ENCODE measurements at regions not wholly inside any gene's neighbourhood (a gene's known extent, or its start where the extent isn't known, plus 50 kb on each side); places are given as distances from the start of the nearest gene placed in this dataset.
"Not testable (repeated sequence)": the region's sequence is repeated elsewhere in the genome, so short reads cannot be mapped to it uniquely, and the experiment has no call there.

GRCh38 chr14:65173973-65174693 lies 71.8 kb upstream of the MAX start:
- Mint-ChIP-seq H3K36me3 (ENCODE audit: low read depth) (no peaks in the 10 kb centered on the region), H3K27ac (no peak overlapping the region), H3K4me1 (ENCODE audit: low read depth) (peaks cover 10% of the 10 kb centered on the region), H3K4me3 (no peak overlapping the region), H3K27me3 (peaks cover 26% of the 10 kb centered on the region), H3K9me3 (no peaks in the 10 kb centered on the region)
- intact Hi-C loops (cut with micrococcal nuclease) = no loop called here

DNA sequence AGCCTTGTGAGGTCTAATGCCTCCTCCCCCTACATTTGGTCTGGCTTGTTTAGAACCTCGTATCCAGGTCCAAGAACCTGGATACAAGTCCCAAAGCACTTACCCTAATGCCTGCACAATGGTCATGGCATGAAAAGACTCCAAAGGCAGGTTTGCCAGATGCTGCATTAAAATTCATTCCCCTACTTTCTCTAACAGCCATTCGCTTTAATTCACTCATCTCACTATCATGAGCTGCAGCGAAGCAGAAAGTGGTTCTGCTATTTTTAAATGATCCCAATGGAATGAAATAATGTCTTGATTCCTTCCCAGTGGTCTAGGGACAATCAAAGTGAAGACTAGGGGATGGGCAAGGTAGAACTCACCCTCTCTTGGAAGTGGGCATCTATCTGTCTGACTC lies 72.5 kb upstream of the MAX start:
- peaks cover 26% of the 10 kb centered on the region for H3K27me3 Mint-ChIP-seq
- peaks cover 14% of the 10 kb centered on the region for H3K4me1 Mint-ChIP-seq (ENCODE audit: low read depth)
- H3K27ac Mint-ChIP-seq = no peak overlapping the region
- H3K36me3 Mint-ChIP-seq (ENCODE audit: low read depth) = no peaks in the 10 kb centered on the region
- H3K9me3 Mint-ChIP-seq = no peaks in the 10 kb centered on the region
- H3K4me3 Mint-ChIP-seq = no peak overlapping the region
- intact Hi-C loops (cut with micrococcal nuclease) = no loop called here

DNA sequence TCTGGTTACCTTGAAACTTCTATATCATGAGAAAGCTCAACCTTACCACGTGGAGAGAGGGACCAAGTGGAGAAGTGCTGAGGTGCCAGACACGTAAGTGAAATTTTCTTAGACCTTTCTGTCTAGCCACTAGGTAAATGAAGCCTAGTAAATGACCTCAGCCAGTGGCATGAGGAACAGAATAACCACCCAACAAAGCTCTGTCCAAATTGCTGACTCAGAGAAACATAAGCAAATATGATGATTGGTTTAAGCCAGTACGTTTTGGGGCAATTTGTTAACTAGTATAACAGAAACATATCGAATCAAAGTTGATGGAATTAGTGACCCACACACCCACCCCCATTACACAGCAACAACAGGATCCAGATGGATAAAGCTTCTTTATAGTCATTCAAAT lies 75.2 kb upstream of the MAX start:
- no peak overlapping the region for H3K27ac Mint-ChIP-seq
- H3K27me3 Mint-ChIP-seq = peaks cover 10% of the 10 kb centered on the region
- H3K4me1 Mint-ChIP-seq (ENCODE audit: low read depth) = peaks cover 13% of the 10 kb centered on the region
- no peaks in the 10 kb centered on the region for H3K36me3 Mint-ChIP-seq (ENCODE audit: low read depth)
- peaks cover 11% of the 10 kb centered on the region for H3K9me3 Mint-ChIP-seq
- H3K4me3 Mint-ChIP-seq = no peak overlapping the region
- intact Hi-C loops (cut with micrococcal nuclease) = no loop called here

GRCh38 chr14:65179231-65179630 lies 76.9 kb upstream of the MAX start:
- H3K27me3 Mint-ChIP-seq; H3K4me3 Mint-ChIP-seq; H3K27ac Mint-ChIP-seq; intact Hi-C loops (cut with micrococcal nuclease); H3K36me3 Mint-ChIP-seq (ENCODE audit: low read depth): not testable (repeated sequence)
- Mint-ChIP-seq H3K4me1 (ENCODE audit: low read depth) (peaks cover 13% of the 10 kb centered on the region), H3K9me3 (peaks cover 18% of the 10 kb centered on the region)

DNA sequence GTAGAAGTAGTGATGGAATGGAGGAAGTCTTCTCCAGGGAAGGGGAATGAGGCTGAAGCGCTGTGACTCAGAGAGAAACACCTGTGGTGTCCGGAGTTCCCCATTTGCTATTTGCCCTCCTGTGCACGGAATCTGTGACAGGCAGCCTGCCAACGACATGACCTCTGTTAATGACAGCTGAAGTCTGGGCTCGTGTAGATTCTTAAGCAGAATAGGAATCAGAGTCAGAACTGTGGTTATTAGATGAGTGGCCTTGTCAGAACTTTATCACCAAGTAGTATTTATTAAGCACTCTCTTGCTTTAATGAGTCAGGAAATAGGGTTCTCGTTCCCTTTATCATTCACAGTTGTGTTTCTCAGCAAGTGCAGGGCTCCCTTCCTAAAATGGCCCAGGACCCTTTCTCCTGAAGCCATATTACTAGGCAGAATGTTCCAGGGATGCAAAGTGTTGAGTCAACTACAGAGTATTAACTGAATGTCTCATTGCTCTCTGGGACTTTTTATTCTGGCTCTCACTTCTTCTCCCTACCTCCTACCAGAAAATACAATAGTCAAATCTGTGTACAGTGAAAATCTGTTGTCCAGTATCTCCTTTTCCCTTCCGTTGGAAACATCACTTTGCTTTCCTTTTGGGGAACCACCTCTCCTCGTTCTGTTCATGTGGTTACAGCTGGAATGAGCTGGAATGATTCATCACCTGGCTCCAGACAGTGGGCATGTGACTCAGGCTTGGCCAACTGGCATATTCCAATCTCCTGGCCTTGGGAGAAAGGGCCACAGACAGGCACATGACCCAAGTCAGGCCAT lies 77.8 kb upstream of the MAX start:
- H3K27me3 Mint-ChIP-seq = peaks cover 1% of the 10 kb centered on the region
- H3K27ac Mint-ChIP-seq = no peak overlapping the region
- peaks cover 13% of the 10 kb centered on the region for H3K4me1 Mint-ChIP-seq (ENCODE audit: low read depth)
- intact Hi-C loops (cut with micrococcal nuclease) = no loop called here
- no peak overlapping the region for H3K4me3 Mint-ChIP-seq
- peaks cover 18% of the 10 kb centered on the region for H3K9me3 Mint-ChIP-seq
- no peaks in the 10 kb centered on the region for H3K36me3 Mint-ChIP-seq (ENCODE audit: low read depth)

DNA sequence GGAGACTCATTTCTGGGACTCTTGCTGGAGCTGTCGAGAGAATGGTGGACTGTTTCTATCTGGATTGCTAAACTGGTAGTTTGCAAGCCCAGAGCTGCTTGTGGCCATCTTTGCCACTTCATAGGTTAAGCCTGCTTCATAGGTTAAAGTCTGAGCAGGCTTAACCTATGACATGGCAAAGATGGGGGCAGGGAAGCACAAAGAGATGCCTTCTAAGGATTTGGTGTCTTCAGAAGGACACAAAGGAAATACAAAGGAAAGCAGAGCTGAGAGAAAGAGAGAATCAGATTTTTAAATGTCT lies 78.4 kb upstream of the MAX start:
- Mint-ChIP-seq H3K27me3 (peaks cover 4% of the 10 kb centered on the region), H3K4me1 (ENCODE audit: low read depth) (peaks cover 13% of the 10 kb centered on the region), H3K36me3 (ENCODE audit: low read depth) (no peaks in the 10 kb centered on the region), H3K27ac (no peak overlapping the region), H3K9me3 (peaks cover 18% of the 10 kb centered on the region), H3K4me3 (no peak overlapping the region)
- intact Hi-C loops (cut with micrococcal nuclease) = no loop called here

- intact Hi-C loops (cut with micrococcal nuclease) = no loop called here
- no peak overlapping the region for H3K27ac Mint-ChIP-seq
- no peaks in the 10 kb centered on the region for H3K36me3 Mint-ChIP-seq (ENCODE audit: low read depth)
- H3K4me3 Mint-ChIP-seq = no peak overlapping the region
- H3K27me3 Mint-ChIP-seq = peaks cover 14% of the 10 kb centered on the region
- peaks cover 18% of the 10 kb centered on the region for H3K9me3 Mint-ChIP-seq
- peaks cover 13% of the 10 kb centered on the region for H3K4me1 Mint-ChIP-seq (ENCODE audit: low read depth)
These were observed 81.9 kb upstream of the MAX start for GRCh38 chr14:65184032-65184764.

- Mint-ChIP-seq H3K27ac (no peak overlapping the region), H3K36me3 (ENCODE audit: low read depth) (no peaks in the 10 kb centered on the region)
- intact Hi-C loops (cut with micrococcal nuclease) = no loop called here
These were observed 83.5 kb upstream of the MAX start for GRCh38 chr14:65185829-65186228.

DNA sequence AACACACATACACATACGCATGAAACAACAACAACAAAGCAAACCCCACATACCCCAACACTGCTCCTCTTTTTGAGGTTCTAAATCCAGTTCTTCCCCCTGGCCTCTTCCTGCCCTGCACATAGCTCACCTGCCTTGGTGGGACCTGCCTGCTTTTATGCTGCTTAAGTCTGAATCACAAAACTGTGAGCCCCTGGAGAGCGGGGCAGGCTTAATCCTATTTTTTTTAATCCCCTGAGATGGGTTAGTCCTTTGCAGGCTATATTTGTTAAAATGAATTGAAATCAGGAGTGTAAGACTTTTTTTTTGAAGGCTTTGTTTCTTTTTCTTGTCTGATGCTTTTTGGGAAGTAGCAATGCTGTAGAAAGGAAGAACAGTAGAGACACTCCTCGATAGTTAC lies 84.6 kb upstream of the MAX start:
- Mint-ChIP-seq H3K4me3 (no peak overlapping the region), H3K27ac (no peak overlapping the region), H3K27me3 (peaks cover 16% of the 10 kb centered on the region), H3K36me3 (ENCODE audit: low read depth) (no peaks in the 10 kb centered on the region), H3K4me1 (ENCODE audit: low read depth) (no peaks in the 10 kb centered on the region), H3K9me3 (peaks cover 12% of the 10 kb centered on the region)
- intact Hi-C loops (cut with micrococcal nuclease) = no loop called here

More at GRCh38 chr14:65185829-65186228, 83.5 kb upstream of the MAX start:
- Mint-ChIP-seq H3K4me3 (no peak overlapping the region), H3K9me3 (peaks cover 18% of the 10 kb centered on the region), H3K4me1 (ENCODE audit: low read depth) (no peaks in the 10 kb centered on the region), H3K27me3 (peaks cover 15% of the 10 kb centered on the region)

DNA sequence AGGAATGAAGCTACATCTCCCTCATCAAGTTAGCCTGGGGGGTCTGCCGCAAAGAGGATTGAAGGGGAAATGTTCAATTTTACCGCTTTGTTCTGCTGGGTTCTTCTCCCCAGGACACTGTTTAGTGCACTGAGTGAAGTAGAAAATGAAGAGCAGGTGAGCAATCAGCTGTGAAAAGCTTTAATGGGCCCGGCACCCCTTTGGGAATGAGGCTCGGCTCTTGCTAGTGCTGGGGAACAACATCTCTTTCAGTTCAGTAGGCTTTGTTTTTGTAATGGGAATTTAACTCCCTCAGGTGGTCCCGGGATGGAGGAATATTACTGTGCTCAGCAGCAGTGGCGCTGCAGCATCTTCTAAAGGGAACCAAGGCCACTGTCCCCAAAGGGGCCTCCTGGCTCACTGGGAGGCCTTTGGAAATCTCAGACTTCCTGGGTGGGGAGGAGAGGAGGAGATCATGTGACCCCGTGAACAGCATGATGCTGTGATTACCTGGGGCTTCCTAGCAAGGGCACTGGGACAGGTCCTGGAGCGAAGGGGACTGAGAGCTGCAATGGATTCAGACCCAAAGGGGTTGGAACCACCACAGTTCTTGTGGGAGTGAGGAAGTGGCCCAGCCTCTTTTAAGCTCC lies 85.2 kb upstream of the MAX start:
- H3K4me3 Mint-ChIP-seq = no peak overlapping the region
- no peaks in the 10 kb centered on the region for H3K4me1 Mint-ChIP-seq (ENCODE audit: low read depth)
- intact Hi-C loops (cut with micrococcal nuclease) = no loop called here
- peaks cover 6% of the 10 kb centered on the region for H3K9me3 Mint-ChIP-seq
- no peak overlapping the region for H3K27ac Mint-ChIP-seq
- no peaks in the 10 kb centered on the region for H3K36me3 Mint-ChIP-seq (ENCODE audit: low read depth)
- H3K27me3 Mint-ChIP-seq = peaks cover 17% of the 10 kb centered on the region

GRCh38 chr14:65190312-65190711 lies 88.0 kb upstream of the MAX start:
- intact Hi-C loops (cut with micrococcal nuclease) = no loop called here
- Mint-ChIP-seq H3K4me3 (no peak overlapping the region), H3K4me1 (ENCODE audit: low read depth) (no peaks in the 10 kb centered on the region), H3K27ac (no peak overlapping the region), H3K36me3 (ENCODE audit: low read depth) (no peaks in the 10 kb centered on the region), H3K9me3 (no peaks in the 10 kb centered on the region), H3K27me3 (peaks cover 17% of the 10 kb centered on the region)

- Mint-ChIP-seq H3K4me3 (no peak overlapping the region), H3K4me1 (ENCODE audit: low read depth) (no peaks in the 10 kb centered on the region), H3K36me3 (ENCODE audit: low read depth) (no peaks in the 10 kb centered on the region), H3K27ac (no peak overlapping the region), H3K27me3 (peaks cover 11% of the 10 kb centered on the region), H3K9me3 (no peaks in the 10 kb centered on the region)
- intact Hi-C loops (cut with micrococcal nuclease) = no loop called here
These were observed 89.4 kb upstream of the MAX start for GRCh38 chr14:65191716-65192115.

DNA sequence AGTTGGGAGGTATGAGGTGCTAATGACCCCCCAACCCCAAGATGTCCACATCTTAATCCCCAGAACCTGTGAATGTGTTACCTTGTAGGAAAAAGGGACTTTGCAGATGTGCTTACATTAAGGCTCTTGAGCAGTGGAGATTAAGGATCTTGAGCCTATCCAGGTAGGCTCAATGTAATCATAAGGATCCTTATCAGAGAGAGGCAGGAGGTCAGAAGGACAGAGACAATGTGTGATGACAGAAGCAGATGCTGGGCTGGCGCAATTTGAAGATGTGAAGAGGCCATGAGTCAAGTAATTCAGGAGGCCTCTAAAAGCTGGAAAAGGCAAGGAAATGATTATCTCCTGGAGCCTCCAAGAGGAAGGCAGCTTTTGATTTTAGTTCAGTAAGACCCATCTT lies 90.4 kb upstream of the MAX start:
- peaks cover 9% of the 10 kb centered on the region for H3K27me3 Mint-ChIP-seq
- no peak overlapping the region for H3K27ac Mint-ChIP-seq
- H3K9me3 Mint-ChIP-seq = no peaks in the 10 kb centered on the region
- no peaks in the 10 kb centered on the region for H3K4me1 Mint-ChIP-seq (ENCODE audit: low read depth)
- H3K4me3 Mint-ChIP-seq = no peak overlapping the region
- intact Hi-C loops (cut with micrococcal nuclease) = no loop called here
- H3K36me3 Mint-ChIP-seq (ENCODE audit: low read depth) = no peaks in the 10 kb centered on the region

Data from dendritic cell treated with granulocyte-macrophage colony-stimulating factor and Interleukin-4, amounts not matched to agents 40 ng/mL and 50 ng/mL, for 4 days (primary cell).